Neural progenitor cell (in vitro differentiated cells): ENCODE measurements at regions not wholly inside any gene's neighbourhood (a gene's known extent, or its start where the extent isn't known, plus 50 kb on each side); places are given as distances from the start of the nearest gene placed in this dataset.

Experiments used
- DNase-seq: peaks from one replicate; pipeline ENCODE4 v3.0.0-alpha.2; 2016; ENCODE audit warnings: low spot score
- H2AFZ ChIP-seq: fragments of 200-600 bp; sonication (generic); replicated peaks from 2 replicates; pipeline ENCODE4 v1.6.1; 2016; ENCODE audit warnings: antibody characterized with exemption
- H3F3A ChIP-seq: fragments of 200-600 bp; sonication (generic); 2 replicates; pipeline ENCODE4 v1.6.1; 2016; ENCODE audit warnings: antibody characterized with exemption, low read depth
- H3K27ac ChIP-seq: fragments of 200-600 bp; sonication (generic); 2 replicates; pipeline ENCODE4 v1.5.1; 2016; ENCODE audit warnings: mild to moderate bottlenecking
- H3K27me3 ChIP-seq: fragments of 200-600 bp; sonication (generic); 2 replicates; pipeline ENCODE4 v1.6.1; 2016; ENCODE audit warnings: mild to moderate bottlenecking, moderate library complexity
- H3K36me3 ChIP-seq: fragments of 200-600 bp; sonication (generic); 2 replicates; pipeline ENCODE4 v1.5.1; 2016
- H3K4me1 ChIP-seq: fragments of 200-600 bp; sonication (generic); 2 replicates; pipeline ENCODE4 v1.6.1; 2016; ENCODE audit warnings: mixed run types
- H3K4me2 ChIP-seq: fragments of 200-600 bp; sonication (generic); 2 replicates; pipeline ENCODE4 v1.6.1; 2016
- H3K4me3 ChIP-seq: fragments of 200-600 bp; sonication (generic); 2 replicates; pipeline ENCODE4 v1.5.1; 2016
- H3K79me2 ChIP-seq: fragments of 200-600 bp; sonication (generic); 2 replicates; pipeline ENCODE4 v1.6.1; 2016; ENCODE audit warnings: low read depth
- H3K9ac ChIP-seq: fragments of 200-600 bp; sonication (generic); 2 replicates; pipeline ENCODE4 v1.6.1; 2016
- H3K9me3 ChIP-seq: fragments of 200-600 bp; sonication (generic); 2 replicates; pipeline ENCODE4 v1.5.1; 2016; ENCODE audit warnings: low read depth
- H4K20me1 ChIP-seq: fragments of 200-600 bp; sonication (generic); 2 replicates; pipeline ENCODE4 v1.6.1; 2016; ENCODE audit warnings: low read depth
- H3K27ac Mint-ChIP-seq: 3 replicates; pipeline ENCODE4 v1.8.0; 2021; ENCODE audit warnings: mixed read lengths
- H3K27me3 Mint-ChIP-seq: 2 replicates; pipeline ENCODE4 v1.8.0; 2022; ENCODE audit warnings: low read depth, mild to moderate bottlenecking, inconsistent platforms, moderate library complexity, mixed read lengths; ENCODE audit not compliant: insufficient read depth
- H3K36me3 Mint-ChIP-seq: 3 replicates; pipeline ENCODE4 v1.8.0; 2021; ENCODE audit warnings: mixed read lengths
- H3K4me1 Mint-ChIP-seq: 3 replicates; pipeline ENCODE4 v1.8.0; 2021; ENCODE audit warnings: mixed read lengths
- H3K4me3 Mint-ChIP-seq: 3 replicates; pipeline ENCODE4 v1.8.0; 2021; ENCODE audit warnings: mild to moderate bottlenecking, moderate library complexity, mixed read lengths
- H3K9me3 Mint-ChIP-seq: 3 replicates; pipeline ENCODE4 v1.8.0; 2020; ENCODE audit warnings: mixed read lengths
- EZH2 ChIP-seq: fragments of 200-600 bp; sonication (generic); IDR thresholded peaks from 2 replicates; pipeline ENCODE4 v1.6.1; 2017; ENCODE audit warnings: antibody characterized with exemption, mild to moderate bottlenecking, moderate library complexity
- EZH2phosphoT487 ChIP-seq: fragments of 200-600 bp; sonication (generic); IDR thresholded peaks from 2 replicates; pipeline ENCODE4 v1.6.1; 2017; ENCODE audit warnings: antibody characterized with exemption
- TF ChIP-seq, protein P1 (sequence below): fragments of 200-600 bp; sonication (generic); IDR thresholded peaks from 2 replicates; pipeline ENCODE4 v1.5.1; 2017; ENCODE audit warnings: antibody characterized with exemption, mild to moderate bottlenecking

DNA sequence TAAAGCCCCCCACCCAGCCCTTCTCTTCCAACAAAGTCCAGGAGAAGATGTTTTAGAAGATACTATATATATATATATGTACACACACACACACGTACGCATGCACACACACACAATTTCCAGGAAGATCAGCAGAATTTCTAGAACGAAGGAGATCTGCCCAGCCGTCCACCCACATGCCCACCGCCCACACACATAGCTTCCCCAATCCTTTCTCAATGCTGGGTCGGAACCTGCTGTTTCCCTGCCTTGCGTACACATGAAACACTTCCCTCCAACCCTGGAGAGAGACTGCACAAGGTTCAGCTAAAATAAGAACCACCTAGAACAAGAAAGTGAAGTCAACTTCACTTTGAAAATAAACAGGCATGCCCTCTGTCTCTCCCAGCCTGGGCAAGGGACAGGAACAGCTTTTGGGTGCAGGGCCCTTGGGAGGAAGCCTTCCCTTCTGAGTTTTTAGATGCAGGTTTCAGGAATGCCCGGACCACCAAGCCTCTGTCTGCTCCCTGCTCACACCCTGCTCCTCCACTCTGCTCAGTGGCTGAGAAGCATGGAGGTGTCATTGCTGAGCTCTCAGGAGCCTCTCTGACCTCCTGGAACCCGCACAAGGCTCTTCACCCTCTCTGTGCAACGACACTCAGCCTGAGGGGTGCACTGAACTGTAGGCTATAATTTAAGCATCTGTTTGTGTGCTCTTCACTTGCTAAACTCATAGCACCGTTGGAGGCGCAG is 149.4 kb downstream of the C5orf15 start:
- H3K27me3 ChIP-seq: no peaks in the 10 kb centered on the region
- no peaks in the 10 kb centered on the region for H3K9me3 Mint-ChIP-seq
- H3K27ac Mint-ChIP-seq: peak overlapping the region; percentile 54
- H3K9me3 ChIP-seq: no peaks in the 10 kb centered on the region
- H3K27me3 Mint-ChIP-seq: peaks cover 6% of the 10 kb centered on the region
- H2AFZ ChIP-seq: no peak overlapping the region
- peaks cover 23% of the 10 kb centered on the region for H3K4me1 Mint-ChIP-seq
- H3K4me1 ChIP-seq: peaks cover 8% of the 10 kb centered on the region
- no peaks in the 10 kb centered on the region for H4K20me1 ChIP-seq
- no peak overlapping the region for H3K27ac ChIP-seq
- H3K36me3 Mint-ChIP-seq: no peaks in the 10 kb centered on the region
- no peak for DNase-seq
- no peaks in the 10 kb centered on the region for H3F3A ChIP-seq
- H3K4me3 Mint-ChIP-seq: no peak overlapping the region
- H3K79me2 ChIP-seq: no peaks in the 10 kb centered on the region
- no peak overlapping the region for H3K4me2 ChIP-seq
- no peaks in the 10 kb centered on the region for H3K36me3 ChIP-seq
- no peak overlapping the region for H3K9ac ChIP-seq
- TF ChIP-seq, protein P1, sequence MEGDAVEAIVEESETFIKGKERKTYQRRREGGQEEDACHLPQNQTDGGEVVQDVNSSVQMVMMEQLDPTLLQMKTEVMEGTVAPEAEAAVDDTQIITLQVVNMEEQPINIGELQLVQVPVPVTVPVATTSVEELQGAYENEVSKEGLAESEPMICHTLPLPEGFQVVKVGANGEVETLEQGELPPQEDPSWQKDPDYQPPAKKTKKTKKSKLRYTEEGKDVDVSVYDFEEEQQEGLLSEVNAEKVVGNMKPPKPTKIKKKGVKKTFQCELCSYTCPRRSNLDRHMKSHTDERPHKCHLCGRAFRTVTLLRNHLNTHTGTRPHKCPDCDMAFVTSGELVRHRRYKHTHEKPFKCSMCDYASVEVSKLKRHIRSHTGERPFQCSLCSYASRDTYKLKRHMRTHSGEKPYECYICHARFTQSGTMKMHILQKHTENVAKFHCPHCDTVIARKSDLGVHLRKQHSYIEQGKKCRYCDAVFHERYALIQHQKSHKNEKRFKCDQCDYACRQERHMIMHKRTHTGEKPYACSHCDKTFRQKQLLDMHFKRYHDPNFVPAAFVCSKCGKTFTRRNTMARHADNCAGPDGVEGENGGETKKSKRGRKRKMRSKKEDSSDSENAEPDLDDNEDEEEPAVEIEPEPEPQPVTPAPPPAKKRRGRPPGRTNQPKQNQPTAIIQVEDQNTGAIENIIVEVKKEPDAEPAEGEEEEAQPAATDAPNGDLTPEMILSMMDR: no peak
- no peak overlapping the region for H3K4me3 ChIP-seq

GRCh38 chr5:133818031-133818431 is 150.4 kb downstream of the C5orf15 start:
- Histone ChIP-seq H3K79me2 (no peaks in the 10 kb centered on the region), H3K4me3 (no peak overlapping the region), H3K9me3 (no peaks in the 10 kb centered on the region), H4K20me1 (no peaks in the 10 kb centered on the region), H3K36me3 (no peaks in the 10 kb centered on the region), H3K4me1 (peaks cover 8% of the 10 kb centered on the region), H3F3A (no peaks in the 10 kb centered on the region), H3K27me3 (no peaks in the 10 kb centered on the region), H3K27ac (no peak overlapping the region), H3K4me2 (no peak overlapping the region), H3K9ac (no peak overlapping the region), H2AFZ (peak overlapping the region; percentile 28)
- Mint-ChIP-seq H3K4me3 (no peak overlapping the region), H3K27me3 (peaks cover 6% of the 10 kb centered on the region), H3K9me3 (no peaks in the 10 kb centered on the region), H3K4me1 (peaks cover 23% of the 10 kb centered on the region), H3K27ac (no peak overlapping the region), H3K36me3 (no peaks in the 10 kb centered on the region)
- peak; percentile 27 for DNase-seq
- TF ChIP-seq EZH2 (no peak), EZH2phosphoT487 (no peak)
- TF ChIP-seq, protein P1: no peak

GRCh38 chr5:133817456-133817855 is 151.0 kb downstream of the C5orf15 start:
- Histone ChIP-seq H4K20me1 (no peaks in the 10 kb centered on the region), H3K9ac (no peak overlapping the region), H3K4me1 (peaks cover 8% of the 10 kb centered on the region), H3K27ac (no peak overlapping the region), H3K79me2 (no peaks in the 10 kb centered on the region), H3K4me3 (no peak overlapping the region), H3K36me3 (no peaks in the 10 kb centered on the region), H3K27me3 (no peaks in the 10 kb centered on the region), H3K9me3 (no peaks in the 10 kb centered on the region), H2AFZ (no peak overlapping the region), H3F3A (no peaks in the 10 kb centered on the region), H3K4me2 (no peak overlapping the region)
- TF ChIP-seq, protein P1: no peak
- TF ChIP-seq EZH2phosphoT487 (no peak), EZH2 (no peak)
- no peaks in the 10 kb centered on the region for H3K9me3 Mint-ChIP-seq
- no peaks in the 10 kb centered on the region for H3K36me3 Mint-ChIP-seq
- H3K27me3 Mint-ChIP-seq: peaks cover 6% of the 10 kb centered on the region
- H3K4me3 Mint-ChIP-seq: no peak overlapping the region
- no peak overlapping the region for H3K27ac Mint-ChIP-seq
- H3K4me1 Mint-ChIP-seq: peaks cover 23% of the 10 kb centered on the region
- DNase-seq: no peak
